Globus pallidus (tissue), 1 donor: ENCODE measurements at regions not wholly inside any gene's neighbourhood (a gene's known extent, or its start where the extent isn't known, plus 50 kb on each side); places are given as distances from the start of the nearest gene placed in this dataset.
"Not testable (repeated sequence)": the region's sequence is repeated elsewhere in the genome, so short reads cannot be mapped to it uniquely, and the experiment has no call there.

Experiments used
- DNase-seq: peaks from one replicate; pipeline ENCODE4 v3.0.0-alpha.2; 2015; ENCODE audit warnings: low spot score

GRCh38 chr3:153752405-153753027, 368.7 kb upstream of the ARHGEF26 start:
- no peak for DNase-seq

GRCh38 chr3:153753035-153753434, 368.2 kb upstream of the ARHGEF26 start:
- DNase-seq = no peak

GRCh38 chr3:153756816-153757215, 364.4 kb upstream of the ARHGEF26 start:
- no peak for DNase-seq

GRCh38 chr3:153757839-153758238, 363.4 kb upstream of the ARHGEF26 start:
- no peak for DNase-seq

DNA sequence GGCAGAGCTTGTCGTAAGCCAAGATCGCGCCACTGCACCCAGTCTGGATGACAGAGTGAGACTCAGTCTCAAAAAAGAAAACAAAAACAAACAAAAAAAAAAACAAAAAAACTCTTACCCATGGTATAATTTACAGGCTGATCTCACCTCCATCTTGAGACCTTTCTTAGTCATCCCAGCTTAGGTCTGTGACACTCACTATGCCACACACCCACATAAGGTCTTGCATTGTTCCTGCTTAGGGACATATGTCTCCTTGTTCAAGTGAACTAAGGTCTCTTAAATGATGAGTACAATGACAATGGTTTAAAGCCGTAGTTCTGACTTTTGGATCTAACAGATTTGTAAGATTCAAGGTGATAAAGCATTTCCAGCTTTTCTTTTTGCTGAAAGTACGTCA, 360.2 kb upstream of the ARHGEF26 start:
- DNase-seq = no peak

DNA sequence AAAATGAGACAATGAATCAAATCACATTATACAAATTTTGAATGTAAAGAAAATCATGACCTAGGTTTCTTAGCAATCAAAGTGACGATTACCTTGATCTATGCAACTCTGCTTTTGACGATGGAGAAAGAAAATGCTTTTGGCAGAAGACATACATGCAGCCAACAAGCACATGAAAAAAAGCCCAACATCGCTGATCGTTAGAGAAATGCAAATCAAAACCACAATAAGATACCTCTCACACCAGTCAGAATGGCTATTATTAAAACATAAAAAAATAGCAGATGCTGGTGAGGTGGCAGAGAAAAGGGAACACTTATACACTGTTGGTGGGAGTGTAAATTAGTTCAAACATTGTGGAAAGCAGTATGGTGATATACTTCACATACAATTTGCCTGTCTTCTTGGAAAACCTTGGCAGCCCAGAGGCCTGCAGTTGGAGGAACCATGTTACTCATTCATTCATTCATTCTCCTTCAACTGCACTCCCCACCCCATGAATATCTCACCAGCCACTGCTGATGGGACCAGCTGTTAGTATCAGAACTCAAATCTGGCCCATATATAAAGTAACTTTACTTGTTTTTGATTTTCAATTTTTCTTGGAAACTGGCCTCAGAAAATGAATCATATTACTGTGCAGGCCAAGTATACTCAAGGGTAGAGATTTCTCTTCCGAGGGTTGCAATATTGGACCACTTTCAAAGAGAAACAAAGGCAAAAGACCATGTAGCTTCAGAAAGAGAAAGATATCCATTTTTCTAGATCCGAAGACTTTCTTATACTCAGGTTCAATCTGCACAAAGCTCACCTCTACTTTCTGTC, 358.6 kb upstream of the ARHGEF26 start:
- DNase-seq = no peak

- DNase-seq = no peak
Observed at GRCh38 chr3:153767601-153768560, 353.3 kb upstream of the ARHGEF26 start.

DNA sequence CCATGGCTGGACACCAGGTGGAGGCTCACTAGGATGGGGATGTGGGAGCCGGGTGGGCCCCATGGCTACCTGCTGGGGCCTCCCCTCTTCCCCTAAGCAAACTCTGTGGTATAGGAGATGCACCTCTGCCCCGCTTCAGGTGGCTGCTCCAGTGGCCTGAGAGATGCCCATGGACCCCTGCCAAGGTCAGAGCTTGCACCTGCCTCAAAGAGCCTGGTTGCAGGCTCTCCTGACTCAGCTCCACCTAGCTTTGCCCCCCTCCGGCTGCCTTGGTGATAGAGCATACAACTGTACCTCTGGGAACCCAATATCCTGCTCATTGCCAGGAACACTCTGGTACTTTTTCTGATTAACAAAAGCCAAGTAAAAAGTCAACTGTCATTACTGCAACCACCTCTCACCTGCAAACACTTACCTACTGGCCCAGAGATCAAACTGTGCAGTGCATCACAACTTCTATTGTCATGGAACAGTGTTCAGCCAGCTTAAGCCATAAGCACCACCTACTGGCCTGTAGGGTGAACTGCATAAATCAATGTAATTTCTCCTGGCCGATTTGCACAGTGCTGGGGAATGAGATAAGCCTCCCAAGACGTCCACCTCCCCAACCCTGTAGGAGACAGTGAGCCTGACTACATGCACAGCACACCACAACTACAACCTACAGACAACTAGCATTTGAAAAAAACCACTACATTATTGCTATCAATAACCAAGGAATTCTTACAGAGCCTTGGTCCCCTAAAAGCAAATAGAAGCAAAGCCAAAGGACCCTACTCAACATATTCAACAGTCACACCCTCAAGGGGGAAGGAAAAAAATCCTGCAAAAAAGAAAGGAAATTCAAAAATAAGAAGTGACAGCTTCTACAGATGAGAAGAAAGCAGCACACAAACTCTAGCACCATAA, 352.4 kb upstream of the ARHGEF26 start:
- peak; percentile 29 for DNase-seq

- no peak for DNase-seq
Observed at GRCh38 chr3:153783106-153783505, 338.1 kb upstream of the ARHGEF26 start.

GRCh38 chr3:153783741-153784480, 337.3 kb upstream of the ARHGEF26 start:
- no peak for DNase-seq

- no peak for DNase-seq
Observed at GRCh38 chr3:153785901-153786300, 335.3 kb upstream of the ARHGEF26 start.

DNA sequence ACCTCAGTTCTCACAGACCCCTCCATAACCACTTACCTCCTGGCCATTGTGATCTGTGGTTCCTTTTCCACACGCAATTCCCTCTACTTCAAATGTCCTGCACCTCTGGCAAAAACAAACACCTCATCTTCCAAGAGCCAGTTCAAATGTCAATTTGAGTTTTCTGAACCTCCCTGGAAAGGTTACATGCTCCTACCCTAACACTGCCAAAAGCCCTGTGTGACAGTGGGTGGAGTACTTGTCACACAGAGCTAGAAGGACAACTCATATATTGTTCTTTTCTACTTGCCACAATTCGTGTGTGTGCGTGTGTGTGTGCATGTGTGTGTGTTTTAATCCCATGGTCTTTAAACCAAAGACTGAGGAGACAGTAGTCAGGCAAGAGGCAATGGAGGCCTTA, 331.8 kb upstream of the ARHGEF26 start:
- no peak for DNase-seq

GRCh38 chr3:153797056-153797455, 324.1 kb upstream of the ARHGEF26 start:
- not testable (repeated sequence) for DNase-seq

GRCh38 chr3:153809097-153809496, 312.1 kb upstream of the ARHGEF26 start:
- no peak for DNase-seq

GRCh38 chr3:153818338-153818737, 302.9 kb upstream of the ARHGEF26 start:
- no peak for DNase-seq

- DNase-seq = no peak
Observed at GRCh38 chr3:153820035-153820434, 301.2 kb upstream of the ARHGEF26 start.

DNA sequence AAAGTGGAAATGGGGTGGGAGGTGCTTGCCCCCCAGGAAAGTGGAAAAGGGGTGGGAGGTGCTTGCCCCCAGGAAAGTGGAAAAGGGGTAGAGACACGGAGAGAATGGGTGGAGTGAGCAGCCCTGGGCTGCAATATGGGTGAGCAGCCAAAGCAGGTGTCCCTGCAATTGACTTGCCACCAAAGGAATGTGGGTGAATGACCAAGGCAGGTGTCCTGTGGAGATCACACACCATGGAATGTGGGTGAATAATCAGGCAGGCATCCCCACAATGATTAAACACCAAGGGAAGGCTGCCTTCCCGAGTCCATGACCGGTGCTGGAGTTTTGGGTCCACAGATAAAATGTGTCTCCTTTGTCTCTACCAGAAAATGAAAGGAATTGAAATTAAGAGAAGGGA, 292.8 kb upstream of the ARHGEF26 start:
- not testable (repeated sequence) for DNase-seq

- no peak for DNase-seq
Observed at GRCh38 chr3:153829606-153830170, 291.5 kb upstream of the ARHGEF26 start.

DNA sequence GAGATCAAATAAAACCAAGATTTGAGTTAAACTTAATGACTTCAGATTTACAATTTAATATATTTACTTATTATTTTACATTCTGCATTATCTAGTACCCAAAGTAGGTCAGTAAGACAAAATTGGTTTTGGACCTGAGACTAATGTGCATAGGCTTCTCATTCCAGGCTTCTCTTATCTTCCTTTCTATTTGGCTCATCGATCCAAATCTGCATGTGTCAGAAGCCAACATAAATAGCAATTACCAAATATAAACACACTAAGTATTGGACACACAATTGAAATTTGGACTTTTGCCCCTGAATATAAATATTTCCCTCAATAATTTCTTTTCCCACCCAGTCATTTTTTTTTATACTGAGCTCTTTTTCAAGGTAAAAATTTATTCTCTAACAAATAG, 290.6 kb upstream of the ARHGEF26 start:
- no peak for DNase-seq

DNA sequence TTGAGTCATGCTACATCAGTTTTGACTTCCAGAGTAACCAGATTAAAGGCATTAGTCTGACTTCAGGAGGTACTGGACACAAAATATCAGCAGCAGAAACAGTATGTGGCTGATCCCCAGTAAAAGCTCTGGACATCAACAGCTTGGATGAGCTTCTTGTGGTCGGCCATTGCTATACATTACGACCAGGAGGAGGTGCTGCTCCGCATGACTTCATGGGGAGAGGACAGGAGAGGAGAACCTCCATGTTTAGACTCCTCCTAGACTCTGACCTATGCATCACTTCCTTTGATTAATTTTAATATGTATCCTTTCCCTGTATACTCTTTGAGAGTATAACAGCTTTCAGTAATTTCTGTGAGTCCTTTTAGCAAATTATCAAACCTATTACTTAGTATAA, 285.6 kb upstream of the ARHGEF26 start:
- no peak for DNase-seq
